H1 (cell line): ENCODE measurements at regions not wholly inside any gene's neighbourhood (a gene's known extent, or its start where the extent isn't known, plus 50 kb on each side); places are given as distances from the start of the nearest gene placed in this dataset.

Source experiments
- CTCF ChIA-PET: fragments of 300-600 bp; sonication (Branson Sonifier 250); formaldehyde crosslinking; loops from one replicate; lab custom pipeline; 2021; ENCODE audit not compliant: partially characterized antibody; lab: Charles Lee
- POLR2A ChIA-PET: fragments of 300-600 bp; sonication (Branson Sonifier 250); formaldehyde crosslinking; loops from one replicate; lab custom pipeline; 2021; ENCODE audit warnings: inconsistent platforms; ENCODE audit not compliant: partially characterized antibody; lab: Charles Lee
- DNase-seq, 2 experiments: peaks; one replicate each; pipeline versions ENCODE4 v3.0.0 to v3.0.0-alpha.2; 2010 to 2022; ENCODE audit warnings: low spot score in 2 of 2, low read depth in 1 of 2, mixed read lengths in 1 of 2
- FAIRE-seq: peaks from 2 replicates; lab custom pipeline; 2011; peaks lifted over from hg19 to GRCh38; lab: Jason Lieb, UNC
- H2AFZ ChIP-seq: 2 replicates; pipeline ENCODE4 v1.8.1; 2012; ENCODE audit warnings: low read length, inconsistent platforms
- H2AK5ac ChIP-seq: 2 replicates; pipeline ENCODE4 v1.6.1; 2013; ENCODE audit warnings: low read depth, low read length
- H2BK120ac ChIP-seq: replicated peaks from 2 replicates; pipeline ENCODE3; 2013; ENCODE audit warnings: low read depth, low read length, inconsistent platforms
- H2BK12ac ChIP-seq: 2 replicates; pipeline ENCODE4 v1.6.1; 2013; ENCODE audit warnings: low read depth, low read length
- H2BK15ac ChIP-seq: 2 replicates; pipeline ENCODE4 v1.6.1; 2013; ENCODE audit warnings: low read length
- H2BK20ac ChIP-seq: 2 replicates; pipeline ENCODE4 v1.6.1; 2013; ENCODE audit warnings: low read length
- H2BK5ac ChIP-seq: 2 replicates; pipeline ENCODE4 v1.6.1; 2013; ENCODE audit warnings: low read depth, low read length
- H3K14ac ChIP-seq: 2 replicates; pipeline ENCODE4 v1.6.1; 2013; ENCODE audit warnings: inconsistent platforms; ENCODE audit not compliant: insufficient read length
- H3K18ac ChIP-seq: 2 replicates; pipeline ENCODE4 v1.6.1; 2013; ENCODE audit warnings: low read length; ENCODE audit errors: extremely low read depth
- H3K23ac ChIP-seq: 2 replicates; pipeline ENCODE4 v1.6.1; 2013; ENCODE audit warnings: inconsistent platforms; ENCODE audit not compliant: insufficient read length
- H3K23me2 ChIP-seq: 2 replicates; pipeline ENCODE4 v1.6.1; 2013; ENCODE audit warnings: low read depth, low read length
- H3K27ac ChIP-seq: 2 replicates; pipeline ENCODE4 v1.6.1; 2011; ENCODE audit warnings: low read depth, low read length, inconsistent platforms
- H3K27me3 ChIP-seq, 4 experiments: replicated peaks in 1 of 4; 1 replicate in 1 of 4; 2 replicates in 3 of 4; pipeline versions ENCODE4 v1.6.1 to v1.8.1; 2011 to 2013; ENCODE audit warnings: low read length in 3 of 4, mild to moderate bottlenecking in 3 of 4, inconsistent platforms in 2 of 4, mixed read lengths in 2 of 4, moderate library complexity in 1 of 4; ENCODE audit not compliant: control insufficient read depth in 3 of 4, insufficient read depth in 3 of 4; ENCODE audit errors: extremely low read depth in 1 of 4
- H3K36me3 ChIP-seq, 4 experiments: 2 replicates each; pipeline versions ENCODE4 v1.6.1 to v1.8.1; 2011 to 2013; ENCODE audit warnings: mild to moderate bottlenecking in 4 of 4, low read length in 3 of 4, moderate library complexity in 2 of 4, control low read depth in 1 of 4, inconsistent platforms in 1 of 4; ENCODE audit not compliant: insufficient read depth in 4 of 4, control insufficient read depth in 2 of 4
- H3K4ac ChIP-seq: replicated peaks from 2 replicates; pipeline ENCODE3; 2013; ENCODE audit warnings: low read length, low read depth, mixed read lengths, inconsistent platforms; ENCODE audit not compliant: insufficient read length
- H3K4me1 ChIP-seq, 4 experiments: replicated peaks in 1 of 4; 1 replicate in 1 of 4; 2 replicates in 3 of 4; pipeline versions ENCODE4 v1.6.1 to v1.8.1; 2011 to 2013; ENCODE audit warnings: low read length in 3 of 4, inconsistent platforms in 2 of 4, mixed read lengths in 1 of 4; ENCODE audit not compliant: insufficient read depth in 4 of 4, control insufficient read depth in 3 of 4
- H3K4me2 ChIP-seq, 2 experiments: 2 replicates each; pipeline versions ENCODE4 v1.6.1 to v1.8.1; 2011 to 2013; ENCODE audit warnings: low read depth in 2 of 2, low read length in 2 of 2, control low read depth in 1 of 2, inconsistent platforms in 1 of 2, mild to moderate bottlenecking in 1 of 2; ENCODE audit not compliant: insufficient read depth in 1 of 2
- H3K4me3 ChIP-seq, 4 experiments: fragments of 200-600, 300-600 bp in 1 of 4; sonication (generic), shearing (Covaris generic), sonication (Bioruptor Twin) in 1 of 4; 2 replicates each; pipeline versions ENCODE4 v1.5.1 to v1.8.1; 2011 to 2016; ENCODE audit warnings: low read length in 4 of 4, low read depth in 3 of 4, control low read depth in 2 of 4, inconsistent platforms in 2 of 4, mild to moderate bottlenecking in 2 of 4, mixed read lengths in 1 of 4, moderate library complexity in 1 of 4; ENCODE audit not compliant: insufficient read depth in 2 of 4; ENCODE audit errors: extremely low read depth in 1 of 4
- H3K56ac ChIP-seq: replicated peaks from 2 replicates; pipeline ENCODE3; 2013; ENCODE audit warnings: low read depth, mild to moderate bottlenecking, mixed read lengths, low read length, inconsistent platforms; ENCODE audit not compliant: insufficient read length
- H3K79me1 ChIP-seq: 2 replicates; pipeline ENCODE4 v1.6.1; 2013; ENCODE audit warnings: low read depth, low read length, control low read depth
- H3K79me2 ChIP-seq, 2 experiments: 2 replicates each; pipeline versions ENCODE4 v1.6.1 to v1.8.1; 2012 to 2013; ENCODE audit warnings: low read length in 2 of 2, mild to moderate bottlenecking in 2 of 2, inconsistent platforms in 1 of 2; ENCODE audit not compliant: insufficient read depth in 2 of 2, control insufficient read depth in 1 of 2
- H3K9ac ChIP-seq, 4 experiments: replicated peaks in 1 of 4; 1 replicate in 1 of 4; 2 replicates in 3 of 4; pipeline versions ENCODE4 v1.6.1 to v1.8.1; 2011 to 2013; ENCODE audit warnings: low read depth in 3 of 4, low read length in 3 of 4, control low read depth in 2 of 4, mild to moderate bottlenecking in 2 of 4, moderate library complexity in 2 of 4, inconsistent platforms in 1 of 4; ENCODE audit errors: extremely low read depth in 1 of 4
- H3K9me3 ChIP-seq, 2 experiments: 2 replicates each; pipeline versions ENCODE4 v1.6.1 to v1.8.1; 2012 to 2013; ENCODE audit warnings: mild to moderate bottlenecking in 2 of 2, moderate library complexity in 2 of 2, control low read depth in 1 of 2, inconsistent platforms in 1 of 2, low read depth in 1 of 2, low read length in 1 of 2, mixed read lengths in 1 of 2; ENCODE audit not compliant: insufficient read depth in 2 of 2
- H4K20me1 ChIP-seq, 2 experiments: replicated peaks in 1 of 2; 2 replicates each; pipeline versions ENCODE3 to v1.8.1; 2011 to 2013; ENCODE audit warnings: inconsistent platforms in 2 of 2, low read length in 2 of 2, mild to moderate bottlenecking in 1 of 2; ENCODE audit not compliant: insufficient read depth in 2 of 2, control insufficient read depth in 1 of 2
- H4K5ac ChIP-seq: 2 replicates; pipeline ENCODE4 v1.6.1; 2013; ENCODE audit warnings: low read length, low read depth, mixed read lengths, inconsistent platforms; ENCODE audit not compliant: insufficient read length
- H4K8ac ChIP-seq: 2 replicates; pipeline ENCODE4 v1.8.0; 2013; ENCODE audit warnings: mild to moderate bottlenecking, moderate library complexity, low read length, inconsistent platforms; ENCODE audit not compliant: insufficient read depth; ENCODE audit errors: extremely low read depth
- H4K91ac ChIP-seq: replicated peaks from 2 replicates; pipeline ENCODE3; 2013; ENCODE audit warnings: low read length, mixed read lengths, inconsistent platforms; ENCODE audit not compliant: insufficient read length
- ATF2 ChIP-seq: IDR thresholded peaks from 2 replicates; pipeline ENCODE4 v1.6.1; 2012; ENCODE audit warnings: low read length, inconsistent platforms
- CBX8 ChIP-seq: fragments of 300-800, 300-1000 bp; sonication (generic); IDR thresholded peaks from 2 replicates; pipeline ENCODE4 v1.7.1; 2016; ENCODE audit warnings: low read depth, low read length, borderline replicate concordance
- CREB1 ChIP-seq: IDR thresholded peaks from 2 replicates; pipeline ENCODE4 v1.6.1; 2012; ENCODE audit warnings: inconsistent platforms
- EGR1 ChIP-seq: IDR thresholded peaks from 2 replicates; pipeline ENCODE4 v1.6.1; 2011; ENCODE audit warnings: low read depth, low read length, borderline replicate concordance
- EZH2 ChIP-seq: fragments of 200-600 bp; sonication (generic); IDR thresholded peaks from 2 replicates; pipeline ENCODE4 v1.7.1; 2012; ENCODE audit warnings: low read depth, mild to moderate bottlenecking, moderate library complexity, low read length, inconsistent platforms; ENCODE audit not compliant: severe bottlenecking
- HDAC6 ChIP-seq: IDR thresholded peaks from one replicate; pipeline ENCODE4 v1.7.1; 2012; ENCODE audit warnings: low read depth, mild to moderate bottlenecking, inconsistent platforms, low read length, moderate library complexity
- JUND ChIP-seq: IDR thresholded peaks from 2 replicates; pipeline ENCODE4 v1.6.1; 2011; ENCODE audit warnings: mild to moderate bottlenecking, improper control_type of control experiment, low read length
- KDM5A ChIP-seq: fragments of 200-600 bp; IDR thresholded peaks from 2 replicates; pipeline ENCODE4 v1.7.1; 2012; ENCODE audit warnings: mild to moderate bottlenecking, low read length, inconsistent platforms, mixed read lengths
- MAX ChIP-seq: IDR thresholded peaks from 2 replicates; pipeline ENCODE4 v1.6.1; 2012; ENCODE audit warnings: inconsistent platforms
- NRF1 ChIP-seq: IDR thresholded peaks from 2 replicates; pipeline ENCODE4 v1.6.1; 2011; ENCODE audit warnings: mild to moderate bottlenecking, low read depth, low read length, improper control_type of control experiment
- POLR2AphosphoS5 ChIP-seq: IDR thresholded peaks from 2 replicates; pipeline ENCODE4 v1.6.1; 2011; ENCODE audit warnings: low read depth, low read length
- RNF2 ChIP-seq: fragments of 200-900, 300-1000 bp; sonication (generic); IDR thresholded peaks from 2 replicates; pipeline ENCODE4 v1.7.1; 2016; ENCODE audit warnings: borderline replicate concordance, low read depth, mild to moderate bottlenecking, antibody characterized with exemption, low read length; ENCODE audit not compliant: poor library complexity, severe bottlenecking; ENCODE audit errors: missing control alignments
- SIRT6 ChIP-seq: IDR thresholded peaks from one replicate; pipeline ENCODE4 v1.7.1; 2012; ENCODE audit warnings: low read length, inconsistent platforms
- SP4 ChIP-seq: IDR thresholded peaks from 2 replicates; pipeline ENCODE4 v1.6.1; 2012; ENCODE audit warnings: low read length, inconsistent platforms
- YY1 ChIP-seq: IDR thresholded peaks from 2 replicates; pipeline ENCODE4 v1.6.1; 2011; ENCODE audit warnings: low read depth, mild to moderate bottlenecking, low read length

- Histone ChIP-seq H3K4ac (no peak overlapping the region), H3K23me2 (no peaks in the 10 kb centered on the region), H3K4me3 (no peak overlapping the region), H4K5ac (no peak overlapping the region), H3K36me3 (no peaks in the 10 kb centered on the region), H3K14ac (no peak overlapping the region), H4K20me1 (no peaks in the 10 kb centered on the region), H4K91ac (no peak overlapping the region), H2AFZ (no peak overlapping the region), H2BK20ac (no peak overlapping the region), H3K9ac (no peak overlapping the region), H2BK5ac (no peak overlapping the region), H2BK12ac (no peak overlapping the region), H3K56ac (no peak overlapping the region), H4K8ac (no peak overlapping the region), H2BK15ac (no peak overlapping the region), H3K4me1 (peaks cover 0 to 5% (median 2%) of the 10 kb centered on the region in 4 experiments; a peak in 2 of 7 replicates), H2BK120ac (no peak overlapping the region), H3K23ac (no peak overlapping the region), H3K79me2 (no peaks in the 10 kb centered on the region), H3K9me3 (no peaks in the 10 kb centered on the region), H3K27ac (no peak overlapping the region), H3K18ac (no peak overlapping the region), H3K4me2 (no peak overlapping the region), H3K27me3 (no peaks in the 10 kb centered on the region), H2AK5ac (no peak overlapping the region), H3K79me1 (no peaks in the 10 kb centered on the region)
- DNase-seq, result no peak
- FAIRE-seq, result no peak
- ChIA-PET CTCF (interaction anchor here (1.0 to 1.7 kb wide), 2 partner anchors 13 to 81 kb away, joined by 4 to 5 read pairs; no protein-coding TSS in a partner anchor), POLR2A (interaction anchor here (0.6 kb wide), 1 partner anchor 151 kb away, joined by 3 read pairs; no protein-coding TSS in a partner anchor)
- TF ChIP-seq NRF1, result no peak
- TF ChIP-seq SIRT6, result no peak
- TF ChIP-seq CREB1, result no peak
- TF ChIP-seq EGR1, result no peak
- no peak for TF ChIP-seq POLR2AphosphoS5
- TF ChIP-seq HDAC6, result no peak
- no peak for TF ChIP-seq JUND
- TF ChIP-seq MAX, result no peak
- no peak for TF ChIP-seq KDM5A
- no peak for TF ChIP-seq EZH2
- TF ChIP-seq SP4, result no peak
- TF ChIP-seq ATF2, result no peak
- no peak for TF ChIP-seq CBX8
- TF ChIP-seq YY1, result no peak
- TF ChIP-seq RNF2, result no peak
Measured at GRCh38 chr13:59472134-59472533, 691.6 kb downstream of the DIAPH3 start.
